Hepatic stellate cell (primary cell): ENCODE measurements at regions not wholly inside any gene's neighbourhood (a gene's known extent, or its start where the extent isn't known, plus 50 kb on each side); places are given as distances from the start of the nearest gene placed in this dataset.

Experiments used
- DNase-seq: peaks from one replicate; pipeline ENCODE4 v3.0.0; 2011; ENCODE audit warnings: low spot score

GRCh38 chr4:125365731-125366130 is 51.0 kb downstream of the FAT4 start:
- no peak for DNase-seq

GRCh38 chr4:125368146-125368545 is 53.4 kb downstream of the FAT4 start:
- peak; percentile 9 for DNase-seq

GRCh38 chr4:125368671-125369081 is 53.9 kb downstream of the FAT4 start:
- peak; percentile 15 for DNase-seq

- no peak for DNase-seq
These were observed 54.3 kb downstream of the FAT4 start for GRCh38 chr4:125369098-125369497.

- no peak for DNase-seq
These were observed 55.7 kb downstream of the FAT4 start for GRCh38 chr4:125370478-125370877.

GRCh38 chr4:125382995-125383394 is 68.2 kb downstream of the FAT4 start:
- DNase-seq = no peak

GRCh38 chr4:125387770-125388169 is 73.0 kb downstream of the FAT4 start:
- DNase-seq = no peak

GRCh38 chr4:125388613-125389012 is 73.9 kb downstream of the FAT4 start:
- no peak for DNase-seq

- peak; percentile 41 for DNase-seq
These were observed 75.0 kb downstream of the FAT4 start for GRCh38 chr4:125389713-125390112.

- no peak for DNase-seq
These were observed 75.4 kb downstream of the FAT4 start for GRCh38 chr4:125390126-125390525.

GRCh38 chr4:125390727-125391126 is 76.0 kb downstream of the FAT4 start:
- DNase-seq = no peak

- no peak for DNase-seq
These were observed 77.9 kb downstream of the FAT4 start for GRCh38 chr4:125392694-125393093.

GRCh38 chr4:125393825-125394224 is 79.1 kb downstream of the FAT4 start:
- DNase-seq = no peak

- no peak for DNase-seq
These were observed 82.5 kb downstream of the FAT4 start for GRCh38 chr4:125397226-125397625.

- no peak for DNase-seq
These were observed 83.7 kb downstream of the FAT4 start for GRCh38 chr4:125398263-125399002.

- DNase-seq = no peak
These were observed 86.0 kb downstream of the FAT4 start for GRCh38 chr4:125400756-125401155.

GRCh38 chr4:125401784-125402183 is 87.0 kb downstream of the FAT4 start:
- DNase-seq = no peak

GRCh38 chr4:125420526-125420925 is 105.8 kb downstream of the FAT4 start:
- DNase-seq = no peak

- DNase-seq = no peak
These were observed 106.8 kb downstream of the FAT4 start for GRCh38 chr4:125421547-125421946.

GRCh38 chr4:125423124-125423523 is 108.4 kb downstream of the FAT4 start:
- no peak for DNase-seq

GRCh38 chr4:125428832-125429231 is 114.1 kb downstream of the FAT4 start:
- DNase-seq = no peak

- DNase-seq = no peak
These were observed 115.3 kb downstream of the FAT4 start for GRCh38 chr4:125430086-125430485.

GRCh38 chr4:125432078-125432477 is 117.3 kb downstream of the FAT4 start:
- peak; percentile 11 for DNase-seq

GRCh38 chr4:125433453-125433852 is 118.7 kb downstream of the FAT4 start:
- peak; percentile 1 for DNase-seq
